Panc1 (cell line): ENCODE measurements at regions not wholly inside any gene's neighbourhood (a gene's known extent, or its start where the extent isn't known, plus 50 kb on each side); places are given as distances from the start of the nearest gene placed in this dataset.

Experiments used
- ATAC-seq: fragments of 200-7000 bp; cut with Tn5 transposase; 2 replicates; pipeline ENCODE4 v1.9.1; 2020; ENCODE audit warnings: mild to moderate bottlenecking, moderate library complexity
- BruUV-seq: library from RNA; stranded (reverse); fragments of 400-500 nt; replicated peaks from 2 replicates; lab custom pipeline; 2021; lab: Mats Ljungman, UMichigan
- CTCF ChIA-PET: fragments of 300-600 bp; sonication (Branson Sonifier 250); formaldehyde crosslinking; loops from one replicate; lab custom pipeline; 2022; ENCODE audit warnings: antibody characterized with exemption; lab: Charles Lee
- POLR2A ChIA-PET: fragments of 300-600 bp; sonication (Branson Sonifier 250); formaldehyde crosslinking; loops from one replicate; lab custom pipeline; 2022; ENCODE audit warnings: antibody characterized with exemption; lab: Charles Lee
- DNase-seq: peaks from one replicate; pipeline ENCODE4 v3.0.0-alpha.2; 2010; ENCODE audit warnings: low read depth, low spot score
- H3K27ac ChIP-seq: 2 replicates; pipeline ENCODE4 v1.5.1; 2011; ENCODE audit warnings: mild to moderate bottlenecking, low read length, inconsistent platforms
- H3K27me3 ChIP-seq: fragments of 200-500 bp; sonication (Bioruptor generic); 2 replicates; pipeline ENCODE4 v1.6.0; 2014; ENCODE audit warnings: low read length, inconsistent platforms; ENCODE audit not compliant: control insufficient read depth, insufficient read depth
- H3K36me3 ChIP-seq: fragments of 200-500 bp; sonication (Bioruptor generic); 2 replicates; pipeline ENCODE4 v1.5.1; 2014; ENCODE audit warnings: inconsistent platforms, mild to moderate bottlenecking, low read length, moderate library complexity; ENCODE audit not compliant: control insufficient read depth, insufficient read depth
- H3K4me1 ChIP-seq: 2 replicates; pipeline ENCODE4 v1.5.1; 2011; ENCODE audit warnings: inconsistent platforms, mild to moderate bottlenecking, low read length, moderate library complexity; ENCODE audit not compliant: control insufficient read depth, insufficient read depth
- H3K4me3 ChIP-seq, 2 experiments: 2 replicates each; pipeline ENCODE4 v1.5.1; 2011 to 2012; ENCODE audit warnings: low read depth in 2 of 2, low read length in 2 of 2, mild to moderate bottlenecking in 2 of 2, inconsistent platforms in 1 of 2, moderate library complexity in 1 of 2
- H3K9me3 ChIP-seq: fragments of 200-500 bp; sonication (Bioruptor generic); 2 replicates; pipeline ENCODE4 v1.5.1; 2014; ENCODE audit warnings: low read depth, mild to moderate bottlenecking, inconsistent platforms, low read length, moderate library complexity; ENCODE audit not compliant: control insufficient read depth, insufficient read depth
- CTCF ChIP-seq: fragments of 450-650 bp; IDR thresholded peaks from 2 replicates; pipeline ENCODE4 v1.5.1; 2017; ENCODE audit warnings: mild to moderate bottlenecking
- POLR2AphosphoS5 ChIP-seq: IDR thresholded peaks from 2 replicates; pipeline ENCODE4 v1.6.1; 2012; ENCODE audit warnings: mild to moderate bottlenecking, low read depth, low read length, moderate library complexity
- REST ChIP-seq, 2 experiments: IDR thresholded peaks; 2 replicates each; pipeline ENCODE4 v1.6.1; 2011 to 2012; ENCODE audit warnings: low read depth in 2 of 2, control low read depth in 1 of 2, low read length in 1 of 2, mild to moderate bottlenecking in 1 of 2, moderate library complexity in 1 of 2; ENCODE audit not compliant: insufficient read depth in 1 of 2
- SIN3A ChIP-seq: IDR thresholded peaks from 2 replicates; pipeline ENCODE4 v1.6.1; 2012; ENCODE audit warnings: low read depth, mild to moderate bottlenecking, low read length, moderate library complexity, borderline replicate concordance; ENCODE audit not compliant: insufficient read depth
- TCF7L2 ChIP-seq: IDR thresholded peaks from 2 replicates; pipeline ENCODE4 v1.6.1; 2011; ENCODE audit warnings: mild to moderate bottlenecking, low read depth, low read length, inconsistent platforms
- in situ Hi-C: cut with HindIII; loops from 2 replicates; pipeline ENCODE4 v1.10.0; 2016; ENCODE audit warnings: low sequenced_read_pairs, low pct_unique_long_range_greater_than_20kb
- intact Hi-C: fragments of 100-400 bp; cut with micrococcal nuclease; formaldehyde crosslinking; loops from one replicate; pipeline ENCODE4 v1.10.0; 2022; ENCODE audit not compliant: unreplicated experiment

- Histone ChIP-seq H3K4me1 (no peaks in the 10 kb centered on the region), H3K27me3 (no peaks in the 10 kb centered on the region), H3K4me3 (no peak overlapping the region), H3K27ac (no peak overlapping the region), H3K36me3 (no peaks in the 10 kb centered on the region), H3K9me3 (no peaks in the 10 kb centered on the region)
- ChIA-PET POLR2A (no interaction called here), CTCF (no interaction called here)
- no peak for TF ChIP-seq POLR2AphosphoS5
- TF ChIP-seq TCF7L2 = no peak
- TF ChIP-seq CTCF = no peak
- TF ChIP-seq SIN3A = no peak
- no peak for TF ChIP-seq REST (IDR thresholded peaks at IDR 0.05; ENCODE audit: insufficient read depth in 1 of 2, low read depth in 2 of 2, low read length in 1 of 2)
- in situ Hi-C loops (no loop called here), intact Hi-C loops (no loop called here)
- BruUV-seq = no TSS peak
- DNase-seq (no peak), ATAC-seq (no peak)
These were observed 66.0 kb upstream of the ST3GAL5 start for GRCh38 chr2:85954590-85955458.

- in situ Hi-C loops (no loop called here), intact Hi-C loops (no loop called here)
- no peak overlapping the region for H3K4me3 ChIP-seq
- H3K4me1 ChIP-seq = no peaks in the 10 kb centered on the region
- no TSS peak for BruUV-seq
- ChIA-PET POLR2A (no interaction called here), CTCF (no interaction called here)
- DNase-seq (no peak), ATAC-seq (no peak)
- H3K9me3 ChIP-seq = no peaks in the 10 kb centered on the region
- H3K36me3 ChIP-seq = no peaks in the 10 kb centered on the region
- no peaks in the 10 kb centered on the region for H3K27me3 ChIP-seq
- TF ChIP-seq SIN3A (no peak), REST (IDR thresholded peaks at IDR 0.05; ENCODE audit: insufficient read depth in 1 of 2, low read depth in 2 of 2, low read length in 1 of 2) (no peak), POLR2AphosphoS5 (no peak), CTCF (no peak), TCF7L2 (no peak)
- H3K27ac ChIP-seq = no peak overlapping the region
These were observed 65.4 kb upstream of the ST3GAL5 start for GRCh38 chr2:85954192-85954589.
